Mesendoderm (in vitro differentiated cells): ENCODE measurements at regions not wholly inside any gene's neighbourhood (a gene's known extent, or its start where the extent isn't known, plus 50 kb on each side); places are given as distances from the start of the nearest gene placed in this dataset.

Experiments
- DNase-seq: peaks from one replicate; pipeline ENCODE4 v3.0.0; 2013
- H2AK5ac ChIP-seq: 2 replicates; pipeline ENCODE4 v1.6.1; 2013; ENCODE audit warnings: low read length, inconsistent platforms
- H2BK120ac ChIP-seq: 2 replicates; pipeline ENCODE4 v1.6.1; 2013; ENCODE audit warnings: low read depth, mild to moderate bottlenecking, low read length, moderate library complexity, mixed read lengths
- H2BK15ac ChIP-seq: replicated peaks from 2 replicates; pipeline ENCODE4 v1.6.1; 2013; ENCODE audit warnings: low read depth, mild to moderate bottlenecking, moderate library complexity
- H2BK5ac ChIP-seq: 2 replicates; pipeline ENCODE4 v1.6.1; 2013; ENCODE audit warnings: low read length, inconsistent platforms
- H3K18ac ChIP-seq: 2 replicates; pipeline ENCODE4 v1.6.1; 2013; ENCODE audit warnings: mild to moderate bottlenecking, low read length, mixed read lengths
- H3K23ac ChIP-seq: one replicate; pipeline ENCODE4 v1.6.1; 2013; ENCODE audit warnings: low read length
- H3K27ac ChIP-seq: 2 replicates; pipeline ENCODE4 v1.5.1; 2013; ENCODE audit warnings: low read depth, mild to moderate bottlenecking, inconsistent platforms, low read length, moderate library complexity
- H3K27me3 ChIP-seq: 2 replicates; pipeline ENCODE4 v1.6.1; 2013; ENCODE audit warnings: low read length, control low read depth, mild to moderate bottlenecking, inconsistent platforms; ENCODE audit not compliant: insufficient read depth, poor library complexity
- H3K36me3 ChIP-seq: 2 replicates; pipeline ENCODE4 v1.6.1; 2013; ENCODE audit warnings: low read length, inconsistent platforms; ENCODE audit not compliant: control insufficient read depth, insufficient read depth
- H3K4ac ChIP-seq: one replicate; pipeline ENCODE4 v1.6.1; 2013; ENCODE audit warnings: low read depth, mild to moderate bottlenecking, low read length, moderate library complexity
- H3K4me1 ChIP-seq: 2 replicates; pipeline ENCODE4 v1.6.1; 2013; ENCODE audit warnings: low read depth, low read length, inconsistent platforms; ENCODE audit not compliant: control insufficient read depth
- H3K4me2 ChIP-seq: 2 replicates; pipeline ENCODE4 v1.6.1; 2013; ENCODE audit warnings: low read length
- H3K4me3 ChIP-seq: 2 replicates; pipeline ENCODE4 v1.5.1; 2013; ENCODE audit warnings: mild to moderate bottlenecking, low read length
- H3K56ac ChIP-seq: one replicate; pipeline ENCODE4 v1.6.1; 2013; ENCODE audit warnings: low read length
- H3K79me1 ChIP-seq: 2 replicates; pipeline ENCODE4 v1.6.1; 2013; ENCODE audit warnings: low read length, inconsistent platforms
- H3K79me2 ChIP-seq: 2 replicates; pipeline ENCODE4 v1.6.1; 2013; ENCODE audit warnings: mild to moderate bottlenecking, low read length; ENCODE audit not compliant: control insufficient read depth, insufficient read depth
- H3K9ac ChIP-seq: 2 replicates; pipeline ENCODE4 v1.6.1; 2013; ENCODE audit warnings: low read length, inconsistent platforms
- H4K5ac ChIP-seq: one replicate; pipeline ENCODE4 v1.6.1; 2013; ENCODE audit warnings: low read length
- H4K8ac ChIP-seq: one replicate; pipeline ENCODE4 v1.6.1; 2013; ENCODE audit warnings: low read depth, mild to moderate bottlenecking, control low read depth, low read length, moderate library complexity
- WGBS: extraction: QIAGEN DNeasy Blood & Tissue Kit; methylation state at CpG from one replicate; pipeline ENCODE4 v1.1.7; 2013; ENCODE audit warnings: low lambda C conversion rate, missing lambda C conversion rate; ENCODE audit not compliant: insufficient coverage; ENCODE audit errors: extremely low coverage; 5-methylcytosine and 5-hydroxymethylcytosine counted together

- H2BK5ac ChIP-seq: no peak overlapping the region
- no peaks in the 10 kb centered on the region for H3K79me2 ChIP-seq
- no CpG with 5 or more reads among the region's 2 CpGs for WGBS
- no peak overlapping the region for H3K56ac ChIP-seq
- H4K8ac ChIP-seq: no peak overlapping the region
- no peak overlapping the region for H3K18ac ChIP-seq
- H3K27ac ChIP-seq: no peak overlapping the region
- no peaks in the 10 kb centered on the region for H3K27me3 ChIP-seq
- H3K36me3 ChIP-seq: no peaks in the 10 kb centered on the region
- no peak overlapping the region for H3K4me2 ChIP-seq
- no peak overlapping the region for H2AK5ac ChIP-seq
- H3K79me1 ChIP-seq: no peaks in the 10 kb centered on the region
- DNase-seq: no peak
- no peak overlapping the region for H3K9ac ChIP-seq
- H3K23ac ChIP-seq: no peak overlapping the region
- no peaks in the 10 kb centered on the region for H3K4me1 ChIP-seq
- H2BK120ac ChIP-seq: no peak overlapping the region
- H4K5ac ChIP-seq: no peak overlapping the region
- no peak overlapping the region for H2BK15ac ChIP-seq
- no peak overlapping the region for H3K4ac ChIP-seq
- H3K4me3 ChIP-seq: no peak overlapping the region
Observed at GRCh38 chr10:57638411-57638810, 629.3 kb downstream of the IPMK start.

DNA sequence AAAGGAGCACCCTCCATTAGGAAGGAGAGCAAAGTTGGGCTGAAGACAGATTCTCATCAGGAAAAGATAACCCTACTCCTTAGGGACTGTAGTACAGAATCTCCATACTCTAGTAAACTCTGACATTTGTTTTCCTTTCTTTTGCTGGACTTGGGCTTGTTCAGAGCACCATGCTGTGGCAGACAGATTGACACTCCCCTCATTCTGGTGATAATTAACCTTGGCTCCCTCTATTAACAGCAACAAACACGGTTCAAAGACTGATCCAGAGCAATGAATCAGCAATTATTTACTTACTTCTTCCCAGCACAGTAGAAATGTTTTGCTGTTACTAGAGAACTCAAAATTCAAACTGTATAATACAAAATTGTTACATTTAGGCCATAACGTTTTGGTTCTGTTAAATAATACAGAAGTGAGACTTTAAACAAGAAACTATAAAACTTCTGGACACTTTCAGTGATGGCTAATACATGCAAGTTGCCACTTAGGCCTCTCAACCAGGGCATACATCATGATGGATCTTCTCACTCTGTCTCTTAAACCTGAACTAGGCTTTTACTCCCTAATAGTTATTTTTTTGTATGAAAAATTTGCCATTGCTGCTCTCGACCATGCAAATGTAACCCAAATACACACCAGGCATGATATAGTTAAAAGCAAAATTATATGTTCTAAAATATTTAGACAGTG is 639.0 kb downstream of the IPMK start:
- peak overlapping the region; percentile 20 for H3K9ac ChIP-seq
- no peak overlapping the region for H3K4ac ChIP-seq
- H3K56ac ChIP-seq: peak overlapping the region; percentile 73
- H2BK15ac ChIP-seq: no peak overlapping the region
- no peaks in the 10 kb centered on the region for H3K27me3 ChIP-seq
- H2AK5ac ChIP-seq: no peak overlapping the region
- H3K36me3 ChIP-seq: no peaks in the 10 kb centered on the region
- no peak overlapping the region for H3K4me3 ChIP-seq
- peaks cover 2% of the 10 kb centered on the region for H3K4me1 ChIP-seq
- H3K79me1 ChIP-seq: no peaks in the 10 kb centered on the region
- H3K23ac ChIP-seq: no peak overlapping the region
- H3K4me2 ChIP-seq: no peak overlapping the region
- no peaks in the 10 kb centered on the region for H3K79me2 ChIP-seq
- peak overlapping the region; percentile 99 for H4K8ac ChIP-seq
- WGBS: no CpG with 5 or more reads among the region's 3 CpGs
- H2BK120ac ChIP-seq: peak overlapping the region; percentile 65
- peak overlapping the region; percentile 96 for H2BK5ac ChIP-seq
- H4K5ac ChIP-seq: peak overlapping the region; percentile 89
- peak overlapping the region; percentile 95 for H3K27ac ChIP-seq
- DNase-seq: peak; percentile 86
- H3K18ac ChIP-seq: peak overlapping the region; percentile 99

DNA sequence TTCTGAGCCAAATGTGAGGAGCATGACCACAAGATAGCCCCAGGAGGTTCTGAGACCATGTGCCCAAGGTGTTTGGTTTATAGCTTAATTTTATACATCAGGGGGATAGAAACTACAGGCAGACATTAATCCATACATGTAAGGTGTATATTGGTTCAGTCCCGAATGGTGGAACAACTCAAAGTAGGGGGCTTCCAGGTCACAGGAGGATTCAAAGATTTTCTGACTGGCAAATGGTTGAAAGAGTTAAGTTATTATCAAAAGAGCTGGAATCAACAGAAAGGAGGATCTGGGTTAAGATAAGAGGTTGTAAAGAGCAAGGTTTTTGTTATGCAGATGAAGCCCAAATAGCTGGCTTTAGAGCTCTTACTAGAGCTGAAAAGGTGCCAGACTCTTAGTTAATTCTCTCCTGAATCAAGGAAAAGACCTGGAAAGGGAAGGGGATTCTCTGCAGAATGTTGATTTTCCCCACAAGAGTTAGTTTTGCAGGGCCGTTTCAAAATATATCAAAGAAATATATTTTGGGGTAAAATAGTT is 640.0 kb downstream of the IPMK start:
- no CpG with 5 or more reads among the region's 2 CpGs for WGBS
- no peak overlapping the region for H2BK120ac ChIP-seq
- H3K18ac ChIP-seq: peak overlapping the region; percentile 99
- no peak overlapping the region for H3K4me2 ChIP-seq
- H2BK15ac ChIP-seq: no peak overlapping the region
- H3K9ac ChIP-seq: no peak overlapping the region
- H3K79me1 ChIP-seq: no peaks in the 10 kb centered on the region
- H4K5ac ChIP-seq: peak overlapping the region; percentile 35
- peak overlapping the region; percentile 98 for H3K27ac ChIP-seq
- H4K8ac ChIP-seq: no peak overlapping the region
- H3K79me2 ChIP-seq: no peaks in the 10 kb centered on the region
- no peak overlapping the region for H3K4me3 ChIP-seq
- peak overlapping the region; percentile 97 for H2BK5ac ChIP-seq
- H3K56ac ChIP-seq: peak overlapping the region; percentile 29
- no peak overlapping the region for H2AK5ac ChIP-seq
- no peak overlapping the region for H3K4ac ChIP-seq
- DNase-seq: peak; percentile 99
- no peaks in the 10 kb centered on the region for H3K36me3 ChIP-seq
- H3K27me3 ChIP-seq: no peaks in the 10 kb centered on the region
- peaks cover 2% of the 10 kb centered on the region for H3K4me1 ChIP-seq
- no peak overlapping the region for H3K23ac ChIP-seq

DNA sequence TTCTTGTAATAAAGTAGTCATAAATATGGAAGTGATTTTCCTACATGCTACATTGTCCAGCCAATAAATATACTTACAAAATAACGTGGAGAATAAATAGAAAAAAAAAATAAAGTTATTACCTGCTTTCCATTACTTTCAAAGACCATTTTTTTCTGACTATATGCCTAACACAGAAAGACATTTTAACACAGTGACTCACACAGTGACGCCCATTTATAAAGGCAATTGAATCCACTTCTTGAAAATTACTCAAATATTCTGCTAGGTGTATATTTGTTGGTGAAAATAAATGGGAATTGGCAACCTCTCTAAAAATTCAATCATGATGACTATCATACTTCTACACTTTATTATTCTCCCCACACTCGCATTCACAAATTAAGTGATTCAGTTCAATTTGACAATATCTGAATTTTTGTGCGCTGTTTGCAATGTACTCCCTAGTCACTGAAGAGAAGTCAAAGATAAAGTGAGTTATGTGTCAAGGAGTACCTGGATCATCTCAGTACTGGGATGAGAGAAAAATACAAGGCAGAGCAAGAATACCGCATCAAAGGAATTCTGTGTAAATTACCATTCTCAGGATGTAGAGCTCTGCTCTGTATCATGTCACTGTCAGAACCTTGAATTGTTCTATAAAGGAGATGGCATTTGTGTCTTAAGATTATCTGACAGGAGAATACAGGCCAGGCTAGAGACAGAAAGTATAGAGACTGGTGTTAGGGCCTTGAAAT is 642.7 kb downstream of the IPMK start:
- H2BK5ac ChIP-seq: no peak overlapping the region
- H3K79me2 ChIP-seq: no peaks in the 10 kb centered on the region
- no peak overlapping the region for H3K27ac ChIP-seq
- H3K56ac ChIP-seq: peak overlapping the region; percentile 35
- H3K4ac ChIP-seq: no peak overlapping the region
- no peak overlapping the region for H3K4me3 ChIP-seq
- no peak overlapping the region for H3K23ac ChIP-seq
- no peak overlapping the region for H2BK15ac ChIP-seq
- no peak overlapping the region for H4K8ac ChIP-seq
- H3K18ac ChIP-seq: no peak overlapping the region
- no peaks in the 10 kb centered on the region for H3K36me3 ChIP-seq
- H3K4me1 ChIP-seq: peaks cover 2% of the 10 kb centered on the region
- H2BK120ac ChIP-seq: no peak overlapping the region
- DNase-seq: peak; percentile 42
- 100% methylated on average over 1 of the region's 5 CpGs for WGBS
- no peaks in the 10 kb centered on the region for H3K79me1 ChIP-seq
- H4K5ac ChIP-seq: no peak overlapping the region
- no peak overlapping the region for H3K4me2 ChIP-seq
- H3K27me3 ChIP-seq: no peaks in the 10 kb centered on the region
- no peak overlapping the region for H3K9ac ChIP-seq
- H2AK5ac ChIP-seq: no peak overlapping the region

DNA sequence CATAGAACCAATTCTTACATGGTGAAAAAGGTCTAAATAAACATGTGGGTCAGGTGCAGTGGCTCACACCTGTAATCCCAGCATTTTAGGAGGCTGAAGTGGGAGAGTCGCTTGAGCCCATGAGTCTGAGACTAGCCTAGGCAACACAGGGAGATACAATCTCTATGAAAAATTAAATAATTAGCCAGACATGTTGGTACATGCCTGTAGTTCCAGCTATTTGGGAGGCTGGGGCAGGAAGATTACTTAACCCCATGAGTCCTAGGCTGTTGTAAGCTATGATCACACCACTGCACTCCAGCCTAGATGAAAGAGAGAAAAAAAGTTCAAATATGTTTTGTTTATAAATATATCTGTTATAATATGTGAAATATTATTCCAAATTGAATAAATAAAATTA is 643.6 kb downstream of the IPMK start:
- Histone ChIP-seq H2AK5ac (no peak overlapping the region), H3K23ac (no peak overlapping the region), H2BK15ac (no peak overlapping the region), H3K4me2 (no peak overlapping the region), H3K18ac (peak overlapping the region; percentile 80), H2BK5ac (no peak overlapping the region), H2BK120ac (peak overlapping the region; percentile 82), H3K79me2 (no peaks in the 10 kb centered on the region), H3K4me1 (peaks cover 2% of the 10 kb centered on the region), H4K8ac (no peak overlapping the region), H4K5ac (no peak overlapping the region), H3K4ac (no peak overlapping the region), H3K4me3 (no peak overlapping the region), H3K36me3 (no peaks in the 10 kb centered on the region), H3K27ac (no peak overlapping the region), H3K79me1 (no peaks in the 10 kb centered on the region), H3K27me3 (no peaks in the 10 kb centered on the region), H3K9ac (no peak overlapping the region), H3K56ac (no peak overlapping the region)
- DNase-seq: no peak
- WGBS: no CpG with 5 or more reads among the region's 1 CpG
